NB4 (cell line): ENCODE measurements at regions not wholly inside any gene's neighbourhood (a gene's known extent, or its start where the extent isn't known, plus 50 kb on each side); places are given as distances from the start of the nearest gene placed in this dataset.
A peak's percentile ranks its signal among the peaks of the same experiment; 100 is the strongest.

ENCODE experiments used
- DNase-seq: peaks from one replicate; pipeline ENCODE4 v3.0.0; 2010; ENCODE audit warnings: low read depth
- H3K4me3 ChIP-seq: one replicate; pipeline ENCODE4 v1.5.1; 2011; ENCODE audit warnings: mild to moderate bottlenecking, low read depth, low read length, moderate library complexity
- CTCF ChIP-seq: IDR thresholded peaks from one replicate; pipeline ENCODE4 v1.5.1; 2012; ENCODE audit warnings: low read depth, low read length
- MYC ChIP-seq: IDR thresholded peaks from 2 replicates; pipeline ENCODE4 v1.6.1; 2011; ENCODE audit warnings: low read depth, low read length
- POLR2A ChIP-seq: IDR thresholded peaks from 2 replicates; pipeline ENCODE4 v1.6.1; 2011; ENCODE audit warnings: mild to moderate bottlenecking; ENCODE audit not compliant: insufficient read length; ENCODE audit errors: extremely low read depth
- TF ChIP-seq, protein P1 (sequence below): IDR thresholded peaks from 2 replicates; pipeline ENCODE4 v1.6.1; 2011; ENCODE audit warnings: low read depth, low read length

DNA sequence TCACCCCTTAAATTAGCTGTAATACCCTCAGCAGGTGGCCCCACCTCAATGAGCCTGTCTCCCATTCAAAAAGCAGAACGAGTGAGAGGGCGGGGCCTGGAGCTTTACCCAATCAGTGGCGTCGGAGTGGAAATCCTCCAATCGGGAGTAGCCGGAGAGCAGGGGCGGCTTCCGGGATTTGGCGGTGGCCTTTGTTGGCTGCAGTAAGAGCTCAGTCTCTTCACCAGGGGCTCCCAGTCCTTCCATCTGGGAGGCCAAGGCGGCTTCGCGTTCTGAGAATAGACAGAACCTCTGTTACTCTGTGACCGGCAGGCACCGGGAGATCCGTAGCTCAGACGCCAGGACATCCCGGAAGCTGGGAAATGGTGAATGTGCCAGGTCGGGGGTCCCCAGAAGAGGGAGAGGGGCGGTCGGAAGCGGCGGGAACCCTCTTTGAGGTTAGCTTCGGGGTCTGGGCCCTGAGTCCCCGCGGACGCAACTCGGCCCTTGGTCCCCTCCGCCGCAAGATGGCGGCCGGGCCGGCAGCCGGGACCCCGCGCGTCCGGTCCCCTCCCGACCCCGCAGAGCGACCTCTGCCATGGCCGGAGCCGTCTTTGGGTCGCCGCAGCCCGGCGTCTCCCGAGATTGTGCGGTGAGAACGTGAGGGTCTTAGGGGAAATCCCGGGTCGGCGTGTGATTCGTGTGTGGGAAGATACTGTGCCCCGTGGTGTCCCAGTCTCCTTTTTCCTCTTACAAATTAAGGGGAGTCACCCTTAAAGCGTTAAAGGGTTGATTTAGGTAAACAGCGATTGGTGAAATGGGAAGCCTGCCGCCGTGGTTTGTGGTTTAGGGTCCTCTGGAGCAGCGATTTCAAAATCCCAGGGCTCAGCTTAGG lies 160.3 kb upstream of the ZNF267 start:
- DNase-seq, result peak; percentile 94
- peak overlapping the region; percentile 91 for H3K4me3 ChIP-seq
- TF ChIP-seq CTCF (no peak), POLR2A (peak; percentile 94)

DNA sequence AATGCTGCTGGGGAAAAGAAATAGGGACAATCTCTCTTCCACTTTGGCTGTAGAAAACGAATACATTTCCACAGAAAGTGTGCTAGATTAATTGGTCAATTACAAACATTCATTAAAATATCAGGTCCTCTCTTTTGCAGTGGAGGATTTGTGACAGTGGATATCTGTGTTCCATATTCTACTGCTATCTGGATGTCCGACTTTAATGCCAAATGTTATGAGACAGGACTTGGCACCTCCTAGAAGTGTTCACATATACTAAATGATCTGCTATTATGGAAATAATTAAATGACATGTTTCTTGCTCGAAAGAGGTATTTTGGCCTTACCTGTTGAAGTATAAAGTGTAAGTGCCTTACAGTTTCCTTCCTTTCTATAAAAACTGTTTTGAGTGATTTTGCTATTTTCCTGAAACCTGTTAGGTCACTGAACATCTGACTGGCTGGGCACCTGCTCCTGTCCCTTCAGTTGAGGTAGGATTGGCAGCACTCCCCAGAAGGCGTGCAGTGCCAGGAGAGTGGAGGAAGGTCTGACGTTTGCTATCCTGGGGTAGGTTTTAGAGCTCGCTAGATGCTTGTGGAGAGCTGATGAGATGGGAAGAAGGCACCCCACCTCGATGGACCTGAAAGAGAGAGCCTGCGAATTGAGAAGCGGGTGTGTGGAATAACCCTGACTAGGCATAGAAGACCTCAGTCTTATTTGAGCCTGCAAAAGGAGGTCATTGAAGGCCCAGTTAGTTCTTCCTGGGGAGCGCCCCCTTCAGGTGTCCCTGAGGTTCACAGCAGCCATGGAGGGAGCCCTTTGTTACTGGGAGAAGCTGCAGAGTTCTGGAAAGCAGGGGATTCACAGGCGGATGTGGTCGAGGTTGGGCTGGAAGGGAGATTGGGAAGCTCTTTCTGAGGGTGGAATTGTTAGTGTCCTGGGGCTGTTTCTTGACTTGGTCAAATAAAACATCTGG lies 159.4 kb upstream of the ZNF267 start:
- TF ChIP-seq POLR2A (no peak), CTCF (peak; percentile 26)
- peak; percentile 17 for DNase-seq
- peak overlapping the region; percentile 91 for H3K4me3 ChIP-seq

DNA sequence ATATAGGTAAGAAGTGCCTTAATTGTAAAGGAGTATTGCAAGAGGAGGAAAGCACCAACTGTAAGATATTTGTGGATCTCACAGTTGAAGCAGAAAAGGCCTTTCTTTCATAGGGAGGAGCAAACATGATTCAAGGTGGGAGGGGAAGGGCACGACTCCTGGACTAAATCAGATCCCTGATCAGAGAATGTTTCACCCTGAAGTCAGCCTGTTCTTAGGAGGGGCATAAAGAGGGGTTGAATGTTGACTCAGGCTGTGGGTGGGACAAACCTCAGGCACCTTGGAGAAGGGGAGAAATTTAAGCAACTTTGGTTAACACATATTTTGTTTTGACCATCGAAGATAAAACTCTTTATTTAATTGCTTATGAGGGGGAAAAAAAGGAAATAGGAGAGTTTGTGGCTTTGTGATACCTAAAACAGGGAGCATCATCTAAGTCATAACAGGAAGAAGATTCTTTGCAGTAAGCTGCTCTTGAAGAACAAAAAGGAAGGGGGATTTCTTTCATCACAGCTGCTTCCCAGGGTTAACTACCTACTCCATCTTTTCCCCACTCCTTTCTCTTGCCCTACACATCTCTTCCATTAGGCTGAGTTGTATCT lies 158.6 kb upstream of the ZNF267 start:
- no peak for TF ChIP-seq POLR2A
- TF ChIP-seq MYC, result no peak
- TF ChIP-seq CTCF, result no peak
- TF ChIP-seq, protein P1, sequence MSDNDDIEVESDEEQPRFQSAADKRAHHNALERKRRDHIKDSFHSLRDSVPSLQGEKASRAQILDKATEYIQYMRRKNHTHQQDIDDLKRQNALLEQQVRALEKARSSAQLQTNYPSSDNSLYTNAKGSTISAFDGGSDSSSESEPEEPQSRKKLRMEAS, result no peak
- no peak for DNase-seq
- H3K4me3 ChIP-seq, result no peak overlapping the region

DNA sequence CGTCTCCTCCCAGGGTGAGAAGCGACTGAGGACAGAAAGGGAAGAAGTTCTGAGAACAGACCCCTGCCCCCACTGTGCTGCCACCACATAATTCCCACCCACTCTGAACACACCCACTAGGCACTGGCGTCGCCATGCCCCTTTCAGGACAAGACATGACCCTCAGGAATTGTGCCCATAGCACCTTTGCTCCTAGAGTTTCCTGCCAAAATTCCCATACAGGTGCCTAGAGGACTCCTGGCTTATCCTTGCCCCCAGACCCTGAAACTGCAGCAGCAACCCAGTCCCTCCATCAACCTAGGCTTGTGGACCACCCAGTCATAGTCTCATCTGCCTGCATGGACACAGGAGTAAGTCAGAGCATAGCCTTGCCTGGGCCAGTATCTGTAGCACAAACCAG lies 157.7 kb upstream of the ZNF267 start:
- TF ChIP-seq, protein P1, result no peak
- TF ChIP-seq POLR2A, result no peak
- no peak for TF ChIP-seq MYC
- no peak for TF ChIP-seq CTCF
- H3K4me3 ChIP-seq, result no peak overlapping the region
- DNase-seq, result no peak

GRCh38 chr16:31718998-31719397 lies 154.6 kb upstream of the ZNF267 start:
- no peak for DNase-seq
- TF ChIP-seq CTCF (no peak), MYC (no peak), POLR2A (no peak)
- TF ChIP-seq, protein P1, result no peak
- no peak overlapping the region for H3K4me3 ChIP-seq
